GM12878 (cell line): ENCODE measurements at regions not wholly inside any gene's neighbourhood (a gene's known extent, or its start where the extent isn't known, plus 50 kb on each side); places are given as distances from the start of the nearest gene placed in this dataset.

ENCODE experiments used
- ATAC-seq: fragments of 200-7000 bp; cut with Tn5 transposase; 3 replicates; pipeline ENCODE4 v1.9.1; 2020; ENCODE audit warnings: mild to moderate bottlenecking, moderate library complexity
- BruUV-seq: library from RNA; stranded (reverse); fragments of 400-500 nt; replicated peaks from 2 replicates; lab custom pipeline; 2021; lab: Mats Ljungman, UMichigan
- CTCF ChIA-PET: fragments of 300-600 bp; sonication (Branson Sonifier 250); formaldehyde crosslinking; extraction: SDS; loops from one replicate; lab custom pipeline; 2021; ENCODE audit warnings: inconsistent platforms; lab: Yijun Ruan, JAX
- POLR2A ChIA-PET: fragments of 350-600 bp; formaldehyde crosslinking; extraction: SDS; loops from one replicate; lab custom pipeline; 2021; ENCODE audit warnings: inconsistent platforms; lab: Charles Lee
- RAD21 ChIA-PET: fragments of 300-600 bp; sonication (Branson Sonifier 250); formaldehyde crosslinking; loops from one replicate; lab custom pipeline; 2023; ENCODE audit warnings: antibody characterized with exemption; ENCODE audit not compliant: unreplicated experiment; lab: Charles Lee
- SMC1A ChIA-PET: fragments of 300-600 bp; sonication (Branson Sonifier 250); formaldehyde crosslinking; loops from one replicate; lab custom pipeline; 2023; ENCODE audit not compliant: unreplicated experiment, uncharacterized antibody; lab: Charles Lee
- DNase-seq: peaks from one replicate; pipeline ENCODE4 v3.0.0-alpha.2; 2011; ENCODE audit warnings: low read depth, low spot score
- FAIRE-seq: peaks from 3 replicates; lab custom pipeline; 2011; peaks lifted over from hg19 to GRCh38; lab: Jason Lieb, UNC
- H2AFZ ChIP-seq: 2 replicates; pipeline ENCODE4 v1.6.0; 2011; ENCODE audit warnings: low read depth, low read length, control low read depth; ENCODE audit not compliant: control insufficient read depth
- H3K27ac ChIP-seq: 2 replicates; pipeline ENCODE4 v1.5.1; 2011; ENCODE audit warnings: control low read depth; ENCODE audit not compliant: control insufficient read depth, insufficient read depth
- H3K27me3 ChIP-seq, 2 experiments: replicated peaks in 1 of 2; 2 replicates each; pipeline versions ENCODE4 v1.6.0 to v1.6.1; 2011; ENCODE audit warnings: low read length in 1 of 2; ENCODE audit not compliant: control insufficient read depth in 2 of 2, insufficient read depth in 2 of 2
- H3K36me3 ChIP-seq, 2 experiments: 2 replicates each; pipeline ENCODE4 v1.5.1; 2011; ENCODE audit warnings: low read length in 1 of 2; ENCODE audit not compliant: control insufficient read depth in 2 of 2, insufficient read depth in 2 of 2
- H3K4me1 ChIP-seq: 2 replicates; pipeline ENCODE4 v1.6.1; 2011; ENCODE audit warnings: mild to moderate bottlenecking, low read length, moderate library complexity, mixed read lengths; ENCODE audit not compliant: control insufficient read depth, insufficient read depth
- H3K4me2 ChIP-seq: 2 replicates; pipeline ENCODE4 v1.6.0; 2011; ENCODE audit warnings: control low read depth; ENCODE audit not compliant: control insufficient read depth, insufficient read depth
- H3K4me3 ChIP-seq: fragments of 200-600 bp; sonication (generic); 2 replicates; pipeline ENCODE4 v1.5.1; 2016
- H3K79me2 ChIP-seq: 2 replicates; pipeline ENCODE4 v1.6.0; 2011; ENCODE audit warnings: low read length; ENCODE audit not compliant: control insufficient read depth, insufficient read depth
- H3K9ac ChIP-seq: 2 replicates; pipeline ENCODE4 v1.8.0; 2011; ENCODE audit warnings: low read length, control low read depth, mixed read lengths; ENCODE audit not compliant: control insufficient read depth, insufficient read depth
- H3K9me3 ChIP-seq: replicated peaks from 3 replicates; pipeline ENCODE4 v1.5.1; 2011; ENCODE audit warnings: mild to moderate bottlenecking, low read length; ENCODE audit not compliant: control insufficient read depth, insufficient read depth
- H4K20me1 ChIP-seq: 2 replicates; pipeline ENCODE4 v1.6.0; 2011; ENCODE audit not compliant: control insufficient read depth, insufficient read depth
- BHLHE40 ChIP-seq, 2 experiments: fragments of 450-650 bp in 1 of 2; IDR thresholded peaks; 2 replicates each; pipeline ENCODE4 v1.6.1; 2011 to 2017; ENCODE audit warnings: low read depth in 2 of 2, borderline replicate concordance in 1 of 2, improper control_type of control experiment in 1 of 2, low read length in 1 of 2, mild to moderate bottlenecking in 1 of 2
- NR2C2 ChIP-seq: IDR thresholded peaks from 2 replicates; pipeline ENCODE4 v1.6.1; 2011; ENCODE audit warnings: borderline replicate concordance, low read depth; ENCODE audit not compliant: control insufficient read depth, insufficient read length
- NRF1 ChIP-seq: conservative IDR thresholded peaks from 2 replicates; pipeline ENCODE4 v1.6.1; 2011; ENCODE audit warnings: mild to moderate bottlenecking, low read depth, low read length, improper control_type of control experiment
- RB1 ChIP-seq: fragments of 450-650 bp; formaldehyde crosslinking; IDR thresholded peaks from 2 replicates; pipeline ENCODE4 v1.6.1; 2017; ENCODE audit warnings: mild to moderate bottlenecking, borderline replicate concordance
- SIN3A ChIP-seq: IDR thresholded peaks from 2 replicates; pipeline ENCODE4 v1.6.1; 2012; ENCODE audit warnings: low read depth, low read length, improper control_type of control experiment
- TARDBP ChIP-seq: IDR thresholded peaks from 2 replicates; pipeline ENCODE4 v1.6.1; 2016; ENCODE audit warnings: borderline replicate concordance
- ZBTB4 ChIP-seq: fragments of 450-650 bp; formaldehyde crosslinking; IDR thresholded peaks from 2 replicates; pipeline ENCODE4 v1.4.0; 2022; ENCODE audit warnings: mild to moderate bottlenecking, moderate library complexity
- ZNF592 ChIP-seq: fragments of 450-650 bp; IDR thresholded peaks from 2 replicates; pipeline ENCODE4 v1.6.1; 2017; ENCODE audit warnings: mild to moderate bottlenecking, moderate library complexity
- WGBS: methylation state at CpG from one replicate; pipeline ENCODE4 v1.1.6; 2016; ENCODE audit warnings: low lambda C conversion rate; ENCODE audit not compliant: insufficient replicate concordance, insufficient coverage; ENCODE audit errors: missing lambda C conversion rate; 5-methylcytosine and 5-hydroxymethylcytosine counted together
- in situ Hi-C: fragments of 300-500 bp; cut with MboI; formaldehyde crosslinking; loops from 9 replicates; pipeline ENCODE4 v1.14.3; 2018; ENCODE audit warnings: mixed read lengths
- intact Hi-C: fragments of 100-400 bp; cut with micrococcal nuclease; formaldehyde crosslinking; loops from one replicate; pipeline ENCODE4 v1.14.2; 2022; ENCODE audit not compliant: unreplicated experiment

GRCh38 chr5:171661143-171661542 is 124.5 kb upstream of the SMIM23 start:
- ChIA-PET RAD21 (no interaction called here), CTCF (no interaction called here), SMC1A (no interaction called here), POLR2A (no interaction called here)
- FAIRE-seq (no peak), DNase-seq (no peak), ATAC-seq (no peak)
- H3K9me3 ChIP-seq, result no peaks in the 10 kb centered on the region
- H3K27ac ChIP-seq, result no peak overlapping the region
- H3K4me2 ChIP-seq, result no peak overlapping the region
- TF ChIP-seq ZNF592 (no peak), TARDBP (no peak), NRF1 (no peak), SIN3A (no peak), RB1 (no peak), BHLHE40 (IDR thresholded peaks at IDR 0.05; ENCODE audit: borderline replicate concordance in 1 of 2, low read depth in 2 of 2, low read length in 1 of 2) (no peak), NR2C2 (no peak), ZBTB4 (CRISPR knock-in tag) (no peak)
- intact Hi-C loops (no loop called here), in situ Hi-C loops (no loop called here)
- no peaks in the 10 kb centered on the region; a peak in 1 of 4 replicates for H3K27me3 ChIP-seq
- no peaks in the 10 kb centered on the region for H3K79me2 ChIP-seq
- H3K9ac ChIP-seq, result no peak overlapping the region
- no peaks in the 10 kb centered on the region for H3K36me3 ChIP-seq
- no peak overlapping the region for H2AFZ ChIP-seq
- 18% methylated on average over 2 of the region's 2 CpGs for WGBS
- H3K4me1 ChIP-seq, result no peaks in the 10 kb centered on the region
- H3K4me3 ChIP-seq, result no peak overlapping the region
- BruUV-seq, result no TSS peak
- no peaks in the 10 kb centered on the region for H4K20me1 ChIP-seq
